Endothelial cell of umbilical vein (primary cell): ENCODE measurements at regions not wholly inside any gene's neighbourhood (a gene's known extent, or its start where the extent isn't known, plus 50 kb on each side); places are given as distances from the start of the nearest gene placed in this dataset.

Source experiments
- BruUV-seq: library from RNA; stranded (reverse); fragments of 400-500 nt; replicated peaks from 2 replicates; lab custom pipeline; 2021; lab: Mats Ljungman, UMichigan
- CTCF ChIA-PET: fragments of 300-600, 350-600 bp; sonication (Branson Sonifier 250); formaldehyde crosslinking; loops from one replicate; lab custom pipeline; 2021; ENCODE audit warnings: antibody characterized with exemption, inconsistent platforms; lab: Charles Lee
- POLR2A ChIA-PET: fragments of 300-600, 350-600 bp; sonication (Branson Sonifier 250); formaldehyde crosslinking; loops from one replicate; lab custom pipeline; 2021; ENCODE audit warnings: antibody characterized with exemption, inconsistent platforms; lab: Charles Lee
- DNase-seq: peaks from one replicate; pipeline ENCODE4 v3.0.0-alpha.2; 2011; ENCODE audit warnings: low read depth, low spot score
- FAIRE-seq: peaks from 2 replicates; lab custom pipeline; 2011; peaks lifted over from hg19 to GRCh38; lab: Jason Lieb, UNC
- H2AFZ ChIP-seq: 2 replicates; pipeline ENCODE4 v1.6.0; 2012; ENCODE audit warnings: low read depth, low read length, control low read depth, inconsistent platforms
- H3K27ac ChIP-seq: 2 replicates; pipeline ENCODE4 v1.5.1; 2011; ENCODE audit warnings: low read depth, mild to moderate bottlenecking, control low read depth, low read length, moderate library complexity; ENCODE audit not compliant: insufficient read depth
- H3K27me3 ChIP-seq, 2 experiments: 2 replicates each; pipeline versions ENCODE4 v1.6.0 to v1.6.1; 2011; ENCODE audit warnings: low read length in 2 of 2, mixed read lengths in 1 of 2; ENCODE audit not compliant: control insufficient read depth in 2 of 2, insufficient read depth in 2 of 2
- H3K36me3 ChIP-seq, 2 experiments: 2 replicates in 1 of 2; 3 replicates in 1 of 2; pipeline ENCODE4 v1.5.1; 2011; ENCODE audit warnings: low read length in 2 of 2, mild to moderate bottlenecking in 1 of 2, moderate library complexity in 1 of 2; ENCODE audit not compliant: control insufficient read depth in 2 of 2, insufficient read depth in 2 of 2; ENCODE audit errors: extremely low read depth in 1 of 2
- H3K4me1 ChIP-seq: 3 replicates; pipeline ENCODE4 v1.5.1; 2011; ENCODE audit warnings: mild to moderate bottlenecking, low read length; ENCODE audit not compliant: control insufficient read depth, insufficient read depth; ENCODE audit errors: extremely low read depth
- H3K4me2 ChIP-seq: 2 replicates; pipeline ENCODE4 v1.6.1; 2011; ENCODE audit warnings: low read length, control low read depth, mixed read lengths; ENCODE audit not compliant: insufficient read depth
- H3K4me3 ChIP-seq, 3 experiments: fragments of 200-600 bp in 1 of 3; sonication (generic), shearing (Covaris generic) in 1 of 3; replicated peaks in 1 of 3; 2 replicates each; pipeline ENCODE4 v1.5.1; 2011 to 2016; ENCODE audit warnings: control low read depth in 3 of 3, low read length in 3 of 3, mild to moderate bottlenecking in 2 of 3, inconsistent platforms in 1 of 3, low read depth in 1 of 3, moderate library complexity in 1 of 3; ENCODE audit not compliant: insufficient read depth in 1 of 3
- H3K79me2 ChIP-seq: 2 replicates; pipeline ENCODE4 v1.6.0; 2012; ENCODE audit warnings: low read length, inconsistent platforms; ENCODE audit not compliant: control insufficient read depth, insufficient read depth
- H3K9ac ChIP-seq: replicated peaks from 2 replicates; pipeline ENCODE3; 2011; ENCODE audit warnings: low read length, control low read depth; ENCODE audit not compliant: insufficient read depth; ENCODE audit errors: extremely low read depth
- H3K9me1 ChIP-seq: replicated peaks from 3 replicates; pipeline ENCODE4 v1.6.0; 2011; ENCODE audit warnings: mild to moderate bottlenecking, low read length; ENCODE audit not compliant: control insufficient read depth, insufficient read depth; ENCODE audit errors: extremely low read depth
- H3K9me3 ChIP-seq: replicated peaks from 2 replicates; pipeline ENCODE4 v1.5.1; 2012; ENCODE audit warnings: low read length, inconsistent platforms; ENCODE audit not compliant: control insufficient read depth, insufficient read depth
- H4K20me1 ChIP-seq: replicated peaks from 2 replicates; pipeline ENCODE3; 2011; ENCODE audit warnings: mild to moderate bottlenecking, low read length; ENCODE audit not compliant: control insufficient read depth, insufficient read depth; ENCODE audit errors: extremely low read depth
- CTCF ChIP-seq, 2 donors: IDR thresholded peaks; 1 replicate in 1 of 2; 2 replicates in 1 of 2; pipeline ENCODE4 v1.5.1; 2011; ENCODE audit warnings: low read length in 2 of 2, mild to moderate bottlenecking in 2 of 2, moderate library complexity in 2 of 2, control low read depth in 1 of 2, inconsistent platforms in 1 of 2, low read depth in 1 of 2; ENCODE audit not compliant: insufficient read depth in 1 of 2; ENCODE audit errors: extremely low read depth in 1 of 2
- EZH2 ChIP-seq: IDR thresholded peaks from 2 replicates; pipeline ENCODE4 v1.6.1; 2012; ENCODE audit warnings: borderline replicate concordance, low read depth, mild to moderate bottlenecking, moderate library complexity, low read length, inconsistent platforms; ENCODE audit not compliant: severe bottlenecking
- FOS ChIP-seq: IDR thresholded peaks from 2 replicates; pipeline ENCODE4 v1.6.1; 2011; ENCODE audit warnings: mild to moderate bottlenecking, low read length, moderate library complexity, borderline replicate concordance; ENCODE audit not compliant: insufficient read depth
- GATA2 ChIP-seq: IDR thresholded peaks from 2 replicates; pipeline ENCODE4 v1.7.0; 2011; ENCODE audit warnings: low read depth, mild to moderate bottlenecking, moderate library complexity, mixed read lengths, low read length; ENCODE audit not compliant: insufficient read length, insufficient read depth
- JUN ChIP-seq: IDR thresholded peaks from 2 replicates; pipeline ENCODE4 v1.6.1; 2011; ENCODE audit warnings: borderline replicate concordance, low read depth; ENCODE audit not compliant: insufficient read length, insufficient read depth
- MYC ChIP-seq: IDR thresholded peaks from one replicate; pipeline ENCODE4 v1.6.1; 2011; ENCODE audit warnings: mild to moderate bottlenecking, low read depth, low read length
- POLR2A ChIP-seq: IDR thresholded peaks from 2 replicates; pipeline ENCODE4 v1.6.1; 2012; ENCODE audit warnings: low read depth, mild to moderate bottlenecking, control low read depth, low read length
- POLR2AphosphoS5 ChIP-seq: IDR thresholded peaks from 2 replicates; pipeline ENCODE4 v1.6.1; 2012; ENCODE audit warnings: low read depth, mild to moderate bottlenecking, control low read depth, low read length, moderate library complexity; ENCODE audit not compliant: insufficient read depth
- dilution Hi-C: fragments of 300-500 bp; cut with MboI; formaldehyde crosslinking; loops from one replicate; pipeline ENCODE4 v1.15.0; 2019; ENCODE audit warnings: low sequenced_read_pairs; ENCODE audit not compliant: extremely low pct_ligation_motif_present
- intact Hi-C: fragments of 100-400 bp; cut with micrococcal nuclease; formaldehyde crosslinking; loops from one replicate; pipeline ENCODE4 v1.10.0; 2022
- TF ChIP-seq, protein P1 (sequence below): IDR thresholded peaks from 2 replicates; pipeline ENCODE4 v1.6.1; 2011; ENCODE audit not compliant: insufficient read depth, insufficient read length

DNA sequence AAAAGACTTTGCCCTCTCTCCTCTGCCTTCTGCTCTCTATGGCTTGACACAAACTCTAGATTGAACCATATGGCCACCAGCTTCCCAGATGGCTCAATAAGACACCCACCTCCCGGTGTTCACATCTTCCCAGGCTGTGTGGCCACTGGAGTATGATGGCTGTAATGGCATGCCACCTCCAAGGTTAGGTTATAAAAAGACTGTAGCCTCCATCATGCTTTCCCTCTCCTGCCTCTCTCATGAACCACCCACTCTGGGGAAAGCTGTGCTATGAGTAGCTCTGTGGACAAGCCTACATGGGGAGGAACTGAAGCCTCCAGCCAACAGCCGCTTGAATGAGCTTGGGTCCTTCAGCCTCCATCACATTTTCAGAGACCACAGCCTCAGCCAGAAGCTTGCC, 479.2 kb downstream of the MIAT start:
- Histone ChIP-seq H4K20me1 (no peaks in the 10 kb centered on the region), H3K9me3 (no peaks in the 10 kb centered on the region), H2AFZ (no peak overlapping the region), H3K9me1 (no peaks in the 10 kb centered on the region), H3K27me3 (no peaks in the 10 kb centered on the region), H3K4me1 (peaks cover 32% of the 10 kb centered on the region), H3K79me2 (no peaks in the 10 kb centered on the region), H3K27ac (no peak overlapping the region), H3K4me3 (no peak overlapping the region), H3K9ac (no peak overlapping the region), H3K36me3 (no peaks in the 10 kb centered on the region), H3K4me2 (no peak overlapping the region)
- DNase-seq (no peak), FAIRE-seq (no peak)
- TF ChIP-seq EZH2 (no peak), POLR2AphosphoS5 (no peak), GATA2 (no peak), JUN (no peak), POLR2A (no peak), CTCF (IDR thresholded peaks at IDR 0.05; ENCODE audit: extremely low read depth in 1 of 2, insufficient read depth in 1 of 2, low read depth in 1 of 2, low read length in 2 of 2) (no peak), FOS (no peak), MYC (no peak)
- TF ChIP-seq, protein P1, sequence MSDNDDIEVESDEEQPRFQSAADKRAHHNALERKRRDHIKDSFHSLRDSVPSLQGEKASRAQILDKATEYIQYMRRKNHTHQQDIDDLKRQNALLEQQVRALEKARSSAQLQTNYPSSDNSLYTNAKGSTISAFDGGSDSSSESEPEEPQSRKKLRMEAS = no peak
- POLR2A ChIA-PET = no interaction called here
- intact Hi-C loops (no loop called here), dilution Hi-C loops (no loop called here)
- CTCF ChIA-PET = interaction anchor here (1.6 kb wide), 1 partner anchor 194 kb away, joined by 4 read pairs; no protein-coding TSS in a partner anchor
- no TSS peak for BruUV-seq
